Skeletal muscle satellite cell (primary cell): ENCODE measurements at regions not wholly inside any gene's neighbourhood (a gene's known extent, or its start where the extent isn't known, plus 50 kb on each side); places are given as distances from the start of the nearest gene placed in this dataset.

Experiments used
- H3K27me3 ChIP-seq: 2 replicates; pipeline ENCODE4 v1.7.0; 2013; ENCODE audit warnings: low read length; ENCODE audit not compliant: control insufficient read depth, insufficient read depth
- H3K36me3 ChIP-seq: 2 replicates; pipeline ENCODE4 v1.7.0; 2013; ENCODE audit warnings: mild to moderate bottlenecking, control low read depth, low read length; ENCODE audit not compliant: insufficient read depth
- H3K4me1 ChIP-seq: 2 replicates; pipeline ENCODE4 v1.7.0; 2013; ENCODE audit warnings: low read length; ENCODE audit not compliant: control insufficient read depth, insufficient read depth
- H3K4me2 ChIP-seq: 2 replicates; pipeline ENCODE4 v1.7.0; 2013; ENCODE audit warnings: mild to moderate bottlenecking, low read length
- H3K4me3 ChIP-seq: 2 replicates; pipeline ENCODE4 v1.7.0; 2013; ENCODE audit warnings: low read length
- H3K9ac ChIP-seq: 2 replicates; pipeline ENCODE4 v1.7.0; 2013; ENCODE audit warnings: mild to moderate bottlenecking, low read depth, low read length, moderate library complexity
- H3K9me3 ChIP-seq: replicated peaks from 2 replicates; pipeline ENCODE4 v1.7.0; 2013; ENCODE audit warnings: mild to moderate bottlenecking, control low read depth, low read length

GRCh38 chr13:78426183-78426582, 177.2 kb downstream of the POU4F1 start:
- Histone ChIP-seq H3K36me3 (no peaks in the 10 kb centered on the region), H3K4me2 (no peak overlapping the region), H3K9ac (no peak overlapping the region), H3K4me3 (no peak overlapping the region), H3K4me1 (no peaks in the 10 kb centered on the region), H3K27me3 (no peaks in the 10 kb centered on the region), H3K9me3 (no peaks in the 10 kb centered on the region)

- H3K4me2 ChIP-seq: no peak overlapping the region
- no peak overlapping the region for H3K9ac ChIP-seq
- H3K36me3 ChIP-seq: no peaks in the 10 kb centered on the region
- H3K27me3 ChIP-seq: peaks cover 2% of the 10 kb centered on the region
- H3K4me3 ChIP-seq: no peak overlapping the region
- H3K9me3 ChIP-seq: no peaks in the 10 kb centered on the region
- H3K4me1 ChIP-seq: no peaks in the 10 kb centered on the region
Observed at GRCh38 chr13:78420814-78421213, 182.5 kb downstream of the POU4F1 start.

GRCh38 chr13:78413887-78414553, 189.3 kb downstream of the POU4F1 start:
- H3K27me3 ChIP-seq: peaks cover 2% of the 10 kb centered on the region
- H3K4me1 ChIP-seq: no peaks in the 10 kb centered on the region
- H3K9me3 ChIP-seq: no peaks in the 10 kb centered on the region
- no peak overlapping the region for H3K9ac ChIP-seq
- no peak overlapping the region for H3K4me3 ChIP-seq
- no peak overlapping the region for H3K4me2 ChIP-seq
- H3K36me3 ChIP-seq: no peaks in the 10 kb centered on the region

GRCh38 chr13:78410847-78411246, 192.5 kb downstream of the POU4F1 start:
- H3K9ac ChIP-seq: no peak overlapping the region
- no peaks in the 10 kb centered on the region for H3K9me3 ChIP-seq
- no peaks in the 10 kb centered on the region for H3K4me1 ChIP-seq
- no peaks in the 10 kb centered on the region for H3K36me3 ChIP-seq
- no peak overlapping the region for H3K4me3 ChIP-seq
- H3K27me3 ChIP-seq: no peaks in the 10 kb centered on the region
- no peak overlapping the region for H3K4me2 ChIP-seq

- Histone ChIP-seq H3K4me3 (no peak overlapping the region), H3K4me2 (no peak overlapping the region), H3K9me3 (no peaks in the 10 kb centered on the region), H3K9ac (no peak overlapping the region), H3K4me1 (no peaks in the 10 kb centered on the region), H3K27me3 (no peaks in the 10 kb centered on the region), H3K36me3 (no peaks in the 10 kb centered on the region)
Observed at GRCh38 chr13:78410164-78410563, 193.2 kb downstream of the POU4F1 start.

GRCh38 chr13:78409172-78409571, 194.2 kb downstream of the POU4F1 start:
- no peak overlapping the region for H3K9ac ChIP-seq
- H3K36me3 ChIP-seq: no peaks in the 10 kb centered on the region
- H3K27me3 ChIP-seq: no peaks in the 10 kb centered on the region
- H3K9me3 ChIP-seq: no peaks in the 10 kb centered on the region
- no peak overlapping the region for H3K4me2 ChIP-seq
- H3K4me3 ChIP-seq: no peak overlapping the region
- no peaks in the 10 kb centered on the region for H3K4me1 ChIP-seq

GRCh38 chr13:78404846-78405360, 198.4 kb downstream of the POU4F1 start:
- no peak overlapping the region for H3K4me3 ChIP-seq
- H3K9ac ChIP-seq: no peak overlapping the region
- no peaks in the 10 kb centered on the region for H3K9me3 ChIP-seq
- no peaks in the 10 kb centered on the region for H3K27me3 ChIP-seq
- H3K4me2 ChIP-seq: no peak overlapping the region
- H3K4me1 ChIP-seq: no peaks in the 10 kb centered on the region
- H3K36me3 ChIP-seq: no peaks in the 10 kb centered on the region

GRCh38 chr13:78402708-78403400, 200.5 kb downstream of the POU4F1 start:
- H3K9me3 ChIP-seq: no peaks in the 10 kb centered on the region
- H3K4me1 ChIP-seq: no peaks in the 10 kb centered on the region
- H3K9ac ChIP-seq: no peak overlapping the region
- H3K4me2 ChIP-seq: no peak overlapping the region
- H3K36me3 ChIP-seq: no peaks in the 10 kb centered on the region
- H3K4me3 ChIP-seq: no peak overlapping the region
- no peaks in the 10 kb centered on the region for H3K27me3 ChIP-seq

- Histone ChIP-seq H3K4me1 (no peaks in the 10 kb centered on the region), H3K9ac (no peak overlapping the region), H3K36me3 (no peaks in the 10 kb centered on the region), H3K9me3 (no peaks in the 10 kb centered on the region), H3K27me3 (no peaks in the 10 kb centered on the region), H3K4me2 (no peak overlapping the region), H3K4me3 (no peak overlapping the region)
Observed at GRCh38 chr13:78401873-78402707, 201.3 kb downstream of the POU4F1 start.

GRCh38 chr13:78398743-78399410, 204.5 kb downstream of the POU4F1 start:
- Histone ChIP-seq H3K27me3 (no peaks in the 10 kb centered on the region), H3K4me2 (no peak overlapping the region), H3K9me3 (no peaks in the 10 kb centered on the region), H3K36me3 (no peaks in the 10 kb centered on the region), H3K4me3 (no peak overlapping the region), H3K9ac (no peak overlapping the region), H3K4me1 (no peaks in the 10 kb centered on the region)
